HG02981 (cell line): ENCODE measurements at regions not wholly inside any gene's neighbourhood (a gene's known extent, or its start where the extent isn't known, plus 50 kb on each side); places are given as distances from the start of the nearest gene placed in this dataset.
"Not testable (repeated sequence)": the region's sequence is repeated elsewhere in the genome, so short reads cannot be mapped to it uniquely, and the experiment has no call there.

Experiments
- ATAC-seq: cut with Tn5 transposase; IDR thresholded peaks from one replicate; pipeline ENCODE4 v1.9.1; 2021; ENCODE audit warnings: mild to moderate bottlenecking, moderate library complexity; ENCODE audit not compliant: unreplicated experiment

- no peak for ATAC-seq
These were observed 321.7 kb downstream of the SEC16B start for GRCh38 chr1:177648138-177648537.

GRCh38 chr1:177646757-177647730 lies 322.8 kb downstream of the SEC16B start:
- ATAC-seq, result no peak

- no peak for ATAC-seq
These were observed 324.2 kb downstream of the SEC16B start for GRCh38 chr1:177645491-177646190.

GRCh38 chr1:177640687-177641086 lies 329.2 kb downstream of the SEC16B start:
- no peak for ATAC-seq

- ATAC-seq, result not testable (repeated sequence)
These were observed 335.7 kb downstream of the SEC16B start for GRCh38 chr1:177634151-177634550.

- ATAC-seq, result no peak
These were observed 336.8 kb downstream of the SEC16B start for GRCh38 chr1:177632923-177633615.

- ATAC-seq, result no peak
These were observed 338.1 kb downstream of the SEC16B start for GRCh38 chr1:177631770-177632169.

- ATAC-seq, result no peak
These were observed 340.3 kb downstream of the SEC16B start for GRCh38 chr1:177629526-177629925.

- ATAC-seq, result no peak
These were observed 342.5 kb downstream of the SEC16B start for GRCh38 chr1:177627148-177627910.

GRCh38 chr1:177620636-177621190 lies 349.1 kb downstream of the SEC16B start:
- no peak for ATAC-seq

GRCh38 chr1:177615251-177615650 lies 354.6 kb downstream of the SEC16B start:
- no peak for ATAC-seq

- ATAC-seq, result no peak
These were observed 358.5 kb downstream of the SEC16B start for GRCh38 chr1:177611402-177611801.

- ATAC-seq, result no peak
These were observed 359.9 kb downstream of the SEC16B start for GRCh38 chr1:177609953-177610352.

- ATAC-seq, result no peak
These were observed 368.9 kb downstream of the SEC16B start for GRCh38 chr1:177600936-177601335.

GRCh38 chr1:177600321-177600720 lies 369.5 kb downstream of the SEC16B start:
- ATAC-seq, result no peak

GRCh38 chr1:177597393-177597792 lies 372.5 kb downstream of the SEC16B start:
- ATAC-seq, result no peak

- no peak for ATAC-seq
These were observed 373.4 kb downstream of the SEC16B start for GRCh38 chr1:177596485-177596884.

GRCh38 chr1:177593105-177593504 lies 376.8 kb downstream of the SEC16B start:
- no peak for ATAC-seq

- ATAC-seq, result no peak
These were observed 377.2 kb downstream of the SEC16B start for GRCh38 chr1:177592624-177593023.

GRCh38 chr1:177591155-177591554 lies 378.7 kb downstream of the SEC16B start:
- ATAC-seq, result no peak
